OCI-LY3 (cell line): ENCODE measurements at regions not wholly inside any gene's neighbourhood (a gene's known extent, or its start where the extent isn't known, plus 50 kb on each side); places are given as distances from the start of the nearest gene placed in this dataset.

ENCODE experiments used
- EZH2phosphoT487 ChIP-seq: fragments of 200-600 bp; shearing (Covaris generic); IDR thresholded peaks from 2 replicates; pipeline ENCODE4 v1.6.1; 2018; ENCODE audit warnings: antibody characterized with exemption, mixed run types, low read depth
- TF ChIP-seq, protein P1 (sequence below): fragments of 200-600, 300-600 bp; sonication (generic); IDR thresholded peaks from 2 replicates; pipeline ENCODE4 v1.5.1; 2014; ENCODE audit warnings: antibody characterized with exemption, low read length, low read depth

DNA sequence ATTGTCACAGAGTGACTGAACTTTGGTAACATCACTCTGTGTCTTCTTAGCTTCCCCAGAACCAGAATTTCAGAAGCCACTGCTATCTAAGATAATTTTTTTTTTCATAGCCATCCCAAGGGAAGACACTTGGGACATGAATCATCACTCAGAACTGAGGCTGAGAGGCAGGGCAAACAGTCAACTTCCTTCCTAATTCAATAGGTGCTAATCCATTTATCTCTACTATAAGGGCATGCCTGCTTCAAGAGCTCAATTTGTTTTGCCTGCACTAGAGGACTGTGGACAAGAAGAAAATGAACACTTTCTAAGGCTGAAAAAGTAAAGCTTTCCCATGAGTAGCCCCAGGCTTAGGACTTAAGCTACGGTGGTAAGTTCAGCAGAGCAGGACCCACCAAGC lies 56.7 kb upstream of the MYRIP start:
- TF ChIP-seq, protein P1, sequence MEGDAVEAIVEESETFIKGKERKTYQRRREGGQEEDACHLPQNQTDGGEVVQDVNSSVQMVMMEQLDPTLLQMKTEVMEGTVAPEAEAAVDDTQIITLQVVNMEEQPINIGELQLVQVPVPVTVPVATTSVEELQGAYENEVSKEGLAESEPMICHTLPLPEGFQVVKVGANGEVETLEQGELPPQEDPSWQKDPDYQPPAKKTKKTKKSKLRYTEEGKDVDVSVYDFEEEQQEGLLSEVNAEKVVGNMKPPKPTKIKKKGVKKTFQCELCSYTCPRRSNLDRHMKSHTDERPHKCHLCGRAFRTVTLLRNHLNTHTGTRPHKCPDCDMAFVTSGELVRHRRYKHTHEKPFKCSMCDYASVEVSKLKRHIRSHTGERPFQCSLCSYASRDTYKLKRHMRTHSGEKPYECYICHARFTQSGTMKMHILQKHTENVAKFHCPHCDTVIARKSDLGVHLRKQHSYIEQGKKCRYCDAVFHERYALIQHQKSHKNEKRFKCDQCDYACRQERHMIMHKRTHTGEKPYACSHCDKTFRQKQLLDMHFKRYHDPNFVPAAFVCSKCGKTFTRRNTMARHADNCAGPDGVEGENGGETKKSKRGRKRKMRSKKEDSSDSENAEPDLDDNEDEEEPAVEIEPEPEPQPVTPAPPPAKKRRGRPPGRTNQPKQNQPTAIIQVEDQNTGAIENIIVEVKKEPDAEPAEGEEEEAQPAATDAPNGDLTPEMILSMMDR = no peak
- no peak for TF ChIP-seq EZH2phosphoT487
